CD14-positive monocyte (primary cell): ENCODE measurements at regions not wholly inside any gene's neighbourhood (a gene's known extent, or its start where the extent isn't known, plus 50 kb on each side); places are given as distances from the start of the nearest gene placed in this dataset.
"Not testable (repeated sequence)": the region's sequence is repeated elsewhere in the genome, so short reads cannot be mapped to it uniquely, and the experiment has no call there.

ENCODE experiments used
- DNase-seq, 3 donors: peaks; one replicate each; pipeline ENCODE4 v3.0.0-alpha.2; 2011 to 2022
- H2AFZ ChIP-seq: 2 replicates; pipeline ENCODE4 v1.6.0; 2012; ENCODE audit warnings: mild to moderate bottlenecking, low read depth, low read length, inconsistent platforms; ENCODE audit not compliant: insufficient read depth, poor library complexity, severe bottlenecking
- H3K27ac ChIP-seq, 2 donors: 1 replicate in 1 of 2; 2 replicates in 1 of 2; pipeline ENCODE4 v1.5.1; 2012 to 2013; ENCODE audit warnings: low read length in 2 of 2, control low read depth in 1 of 2, inconsistent platforms in 1 of 2, low read depth in 1 of 2, mild to moderate bottlenecking in 1 of 2
- H3K27me3 ChIP-seq, 2 donors: one replicate each; pipeline versions ENCODE4 v1.6.0 to v1.6.1; 2011 to 2013; ENCODE audit warnings: low read length in 2 of 2; ENCODE audit not compliant: control insufficient read depth in 2 of 2, insufficient read depth in 2 of 2
- H3K36me3 ChIP-seq, 2 donors: replicated peaks in 1 of 2; 1 replicate in 1 of 2; 2 replicates in 1 of 2; pipeline versions ENCODE4 v1.5.1 to v1.6.1; 2012 to 2013; ENCODE audit warnings: low read length in 2 of 2, control low read depth in 1 of 2, inconsistent platforms in 1 of 2, mild to moderate bottlenecking in 1 of 2; ENCODE audit not compliant: insufficient read depth in 2 of 2, control insufficient read depth in 1 of 2
- H3K4me1 ChIP-seq, 2 donors: 1 replicate in 1 of 2; 2 replicates in 1 of 2; pipeline versions ENCODE4 v1.5.1 to v1.6.1; 2012 to 2013; ENCODE audit warnings: low read length in 2 of 2, control low read depth in 1 of 2, inconsistent platforms in 1 of 2, mild to moderate bottlenecking in 1 of 2, moderate library complexity in 1 of 2; ENCODE audit not compliant: insufficient read depth in 2 of 2, control insufficient read depth in 1 of 2
- H3K4me2 ChIP-seq: replicated peaks from 2 replicates; pipeline ENCODE3; 2012; ENCODE audit warnings: low read length, moderate library complexity, mild to moderate bottlenecking; ENCODE audit not compliant: poor library complexity, severe bottlenecking; ENCODE audit errors: extremely low read depth
- H3K4me3 ChIP-seq, 3 experiments: fragments of 200-600 bp in 1 of 3; sonication (generic) in 1 of 3; replicated peaks in 1 of 3; 1 replicate in 2 of 3; 2 replicates in 1 of 3; pipeline ENCODE4 v1.5.1; 2011 to 2013; ENCODE audit warnings: low read length in 3 of 3, mild to moderate bottlenecking in 3 of 3, control low read depth in 2 of 3, low read depth in 2 of 3, inconsistent platforms in 1 of 3, moderate library complexity in 1 of 3
- H3K79me2 ChIP-seq: 2 replicates; pipeline ENCODE4 v1.6.0; 2012; ENCODE audit warnings: mild to moderate bottlenecking, control low read depth, inconsistent platforms, low read length, moderate library complexity; ENCODE audit not compliant: insufficient read depth
- H3K9ac ChIP-seq: 2 replicates; pipeline ENCODE4 v1.6.0; 2017; ENCODE audit warnings: low read length, mild to moderate bottlenecking; ENCODE audit not compliant: insufficient read depth, poor library complexity, severe bottlenecking
- H3K9me3 ChIP-seq, 2 donors: replicated peaks in 1 of 2; 1 replicate in 1 of 2; 2 replicates in 1 of 2; pipeline versions ENCODE4 v1.5.1 to v1.6.1; 2012 to 2013; ENCODE audit warnings: low read length in 2 of 2, control low read depth in 1 of 2; ENCODE audit not compliant: control insufficient read depth in 1 of 2, insufficient read depth in 1 of 2
- H4K20me1 ChIP-seq: 2 replicates; pipeline ENCODE4 v1.6.0; 2012; ENCODE audit warnings: mild to moderate bottlenecking, low read length, control low read depth, moderate library complexity; ENCODE audit not compliant: insufficient read depth
- H3K27ac Mint-ChIP-seq, 7 donors: one replicate each; pipeline ENCODE4 v1.8.0; 2020; ENCODE audit warnings: mild to moderate bottlenecking in 7 of 7, mixed read lengths in 7 of 7, moderate library complexity in 6 of 7, inconsistent platforms in 2 of 7
- H3K27me3 Mint-ChIP-seq, 3 donors: one replicate each; pipeline ENCODE4 v1.8.0; 2021 to 2022; ENCODE audit warnings: low read depth in 3 of 3, mild to moderate bottlenecking in 3 of 3, mixed read lengths in 3 of 3, moderate library complexity in 3 of 3, inconsistent platforms in 1 of 3
- H3K36me3 Mint-ChIP-seq, 2 donors: one replicate each; pipeline ENCODE4 v1.8.0; 2020; ENCODE audit warnings: mixed read lengths in 2 of 2, inconsistent platforms in 1 of 2, mild to moderate bottlenecking in 1 of 2
- H3K4me1 Mint-ChIP-seq: one replicate; pipeline ENCODE4 v1.8.0; 2020; ENCODE audit warnings: mild to moderate bottlenecking, mixed read lengths
- H3K4me3 Mint-ChIP-seq, 2 donors: one replicate each; pipeline ENCODE4 v1.8.0; 2020; ENCODE audit warnings: mild to moderate bottlenecking in 2 of 2, mixed read lengths in 2 of 2, moderate library complexity in 1 of 2
- H3K9me3 Mint-ChIP-seq, 7 donors: one replicate each; pipeline ENCODE4 v1.8.0; 2020 to 2022; ENCODE audit warnings: mixed read lengths in 7 of 7, mild to moderate bottlenecking in 6 of 7, moderate library complexity in 6 of 7, inconsistent platforms in 2 of 7
- CTCF ChIP-seq: fragments of 200-600 bp; IDR thresholded peaks from one replicate; pipeline ENCODE4 v1.8.0; 2022; ENCODE audit warnings: antibody characterized with exemption, mild to moderate bottlenecking
- WGBS: methylation state at CpG from one replicate; pipeline ENCODE4 v1.1.5; 2013; ENCODE audit warnings: missing lambda C conversion rate; ENCODE audit not compliant: insufficient coverage; 5-methylcytosine and 5-hydroxymethylcytosine counted together
- intact Hi-C, 2 donors: fragments of 100-400 bp; cut with micrococcal nuclease; formaldehyde crosslinking; loops; one replicate each; pipeline versions ENCODE4 v1.15.0 to v1.15.1; 2023

- Histone ChIP-seq H3K27ac (no peak overlapping the region), H3K4me3 (no peak overlapping the region), H3K9ac (no peak overlapping the region), H3K4me2 (no peak overlapping the region), H4K20me1 (no peaks in the 10 kb centered on the region), H3K79me2 (no peaks in the 10 kb centered on the region), H3K27me3 (no peaks in the 10 kb centered on the region), H3K4me1 (no peaks in the 10 kb centered on the region), H3K9me3 (no peaks in the 10 kb centered on the region), H2AFZ (no peak overlapping the region), H3K36me3 (no peaks in the 10 kb centered on the region)
- TF ChIP-seq CTCF = no peak
- no peak overlapping the region for H3K4me3 Mint-ChIP-seq
- H3K9me3 Mint-ChIP-seq = peaks cover 0 to 2% (median 1%) of the 10 kb centered on the region in 7 donors
- no peaks in the 10 kb centered on the region for H3K27me3 Mint-ChIP-seq
- intact Hi-C loops = no loop called here
- no peaks in the 10 kb centered on the region for H3K4me1 Mint-ChIP-seq
- H3K36me3 Mint-ChIP-seq = no peaks in the 10 kb centered on the region
- H3K27ac Mint-ChIP-seq = no peak overlapping the region
- no peak for DNase-seq
- WGBS = no CpG with 5 or more reads among the region's 1 CpG
Observed at GRCh38 chrX:63258144-63258543, 93.0 kb downstream of the SPIN4 start.

GRCh38 chrX:63250253-63250868 lies 100.8 kb downstream of the SPIN4 start:
- Mint-ChIP-seq H3K27ac (no peak overlapping the region), H3K9me3 (no peaks in the 10 kb centered on the region), H3K36me3 (no peaks in the 10 kb centered on the region), H3K4me1 (no peaks in the 10 kb centered on the region), H3K4me3 (no peak overlapping the region), H3K27me3 (peaks cover 0 to 2% (median 0%) of the 10 kb centered on the region in 3 donors)
- peak; percentile 32 to 46 (median 46) for DNase-seq
- intact Hi-C loops = no loop called here
- Histone ChIP-seq H4K20me1 (no peaks in the 10 kb centered on the region), H3K27ac (no peak overlapping the region), H3K4me2 (no peak overlapping the region), H2AFZ (no peak overlapping the region), H3K9me3 (no peaks in the 10 kb centered on the region), H3K9ac (no peak overlapping the region), H3K4me3 (no peak overlapping the region), H3K36me3 (no peaks in the 10 kb centered on the region), H3K79me2 (no peaks in the 10 kb centered on the region), H3K27me3 (no peaks in the 10 kb centered on the region), H3K4me1 (no peaks in the 10 kb centered on the region)
- peak; percentile 76 for TF ChIP-seq CTCF
- whole genome bisulfite sequencing = no CpG with 5 or more reads among the region's 3 CpGs

GRCh38 chrX:63242689-63243088 lies 108.4 kb downstream of the SPIN4 start:
- H3K4me3 Mint-ChIP-seq, H3K9me3 ChIP-seq, H3K4me1 ChIP-seq, H3K27me3 ChIP-seq, H4K20me1 ChIP-seq, H3K27ac ChIP-seq, intact Hi-C loops, H3K9ac ChIP-seq, H3K4me3 ChIP-seq, H3K36me3 Mint-ChIP-seq, H3K4me2 ChIP-seq, H3K27ac Mint-ChIP-seq, H2AFZ ChIP-seq, H3K27me3 Mint-ChIP-seq, DNase-seq, H3K36me3 ChIP-seq, H3K9me3 Mint-ChIP-seq, H3K79me2 ChIP-seq, H3K4me1 Mint-ChIP-seq: not testable (repeated sequence)
- WGBS = no CpG with 5 or more reads among the region's 2 CpGs
